ENCODE measurements at regions not wholly inside any gene's neighbourhood (a gene's known extent, or its start where the extent isn't known, plus 50 kb on each side); places are given as distances from the start of the nearest gene placed in this dataset.
"Not testable (repeated sequence)": the region's sequence is repeated elsewhere in the genome, so short reads cannot be mapped to it uniquely, and the experiment has no call there.

DNA sequence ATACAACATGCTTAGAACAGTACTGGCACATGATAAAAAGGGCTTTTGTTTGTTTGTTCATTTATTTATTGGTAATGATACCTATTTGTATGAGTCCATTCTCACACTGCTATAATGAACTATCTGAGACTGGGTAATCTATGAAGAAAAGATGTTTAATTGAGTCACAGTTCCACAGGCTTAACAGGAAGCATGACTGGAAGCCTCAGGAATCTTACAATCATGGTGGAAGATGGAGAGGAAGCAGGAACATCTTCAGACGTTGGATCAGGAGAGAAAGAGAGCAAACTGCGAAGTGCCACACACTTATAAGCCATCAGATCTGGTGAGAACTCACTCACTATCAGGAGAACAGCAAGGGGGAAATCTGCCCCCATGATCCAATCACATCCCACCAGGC, 847.7 kb downstream of the CDH18 start:
- Histone ChIP-seq H3K9me2 (replicated peaks; ENCODE audit: control insufficient read depth, low read length) (no peaks in the 10 kb centered on the region), H3K4me2 (ENCODE audit: low read length) (no peak overlapping the region), H3K4me1 (ENCODE audit: control insufficient read depth, low read length) (no peaks in the 10 kb centered on the region), H3K79me2 (ENCODE audit: control insufficient read depth, low read length) (no peaks in the 10 kb centered on the region), H3K9me3 (ENCODE audit: control insufficient read depth, insufficient read depth, low read length) (no peaks in the 10 kb centered on the region), H3K36me3 (ENCODE audit: control insufficient read depth, low read length) (no peaks in the 10 kb centered on the region), H4K20me1 (ENCODE audit: control insufficient read depth, insufficient read depth, low read depth, low read length) (no peaks in the 10 kb centered on the region), H3K4me3 (ENCODE audit: low read length) (no peak overlapping the region), H3K27ac (ENCODE audit: low read depth, low read length) (no peak overlapping the region), H3F3A (ENCODE audit: control insufficient read depth, insufficient read depth) (no peaks in the 10 kb centered on the region), H3K27me3 (ENCODE audit: control insufficient read depth, low read length) (no peaks in the 10 kb centered on the region)
- TF ChIP-seq CTCF (IDR thresholded peaks at IDR 0.05; ENCODE audit: low read depth, low read length, poor library complexity, severe bottlenecking), result no peak
- no peak for TF ChIP-seq EZH2phosphoT487 (IDR thresholded peaks at IDR 0.05; ENCODE audit: borderline replicate concordance, low read length)

- H4K20me1 ChIP-seq (ENCODE audit: control insufficient read depth, insufficient read depth, low read depth, low read length); H3K9me2 ChIP-seq (replicated peaks; ENCODE audit: control insufficient read depth, low read length); H3K4me2 ChIP-seq (ENCODE audit: low read length); H3K79me2 ChIP-seq (ENCODE audit: control insufficient read depth, low read length); H3K4me1 ChIP-seq (ENCODE audit: control insufficient read depth, low read length); H3K36me3 ChIP-seq (ENCODE audit: control insufficient read depth, low read length); H3K27me3 ChIP-seq (ENCODE audit: control insufficient read depth, low read length); H3K27ac ChIP-seq (ENCODE audit: low read depth, low read length); H3K4me3 ChIP-seq (ENCODE audit: low read length); H3K9me3 ChIP-seq (ENCODE audit: control insufficient read depth, insufficient read depth, low read length); H3F3A ChIP-seq (ENCODE audit: control insufficient read depth, insufficient read depth): not testable (repeated sequence)
Measured at GRCh38 chr5:19141937-19142524, 846.0 kb downstream of the CDH18 start.

- H3F3A ChIP-seq (ENCODE audit: control insufficient read depth, insufficient read depth); H3K27me3 ChIP-seq (ENCODE audit: control insufficient read depth, low read length); H3K27ac ChIP-seq (ENCODE audit: low read depth, low read length); H4K20me1 ChIP-seq (ENCODE audit: control insufficient read depth, insufficient read depth, low read depth, low read length); H3K9me3 ChIP-seq (ENCODE audit: control insufficient read depth, insufficient read depth, low read length); H3K36me3 ChIP-seq (ENCODE audit: control insufficient read depth, low read length); H3K9me2 ChIP-seq (replicated peaks; ENCODE audit: control insufficient read depth, low read length); H3K4me2 ChIP-seq (ENCODE audit: low read length); H3K4me3 ChIP-seq (ENCODE audit: low read length); H3K79me2 ChIP-seq (ENCODE audit: control insufficient read depth, low read length); H3K4me1 ChIP-seq (ENCODE audit: control insufficient read depth, low read length): not testable (repeated sequence)
Measured at GRCh38 chr5:19142713-19143414, 845.1 kb downstream of the CDH18 start.

DNA sequence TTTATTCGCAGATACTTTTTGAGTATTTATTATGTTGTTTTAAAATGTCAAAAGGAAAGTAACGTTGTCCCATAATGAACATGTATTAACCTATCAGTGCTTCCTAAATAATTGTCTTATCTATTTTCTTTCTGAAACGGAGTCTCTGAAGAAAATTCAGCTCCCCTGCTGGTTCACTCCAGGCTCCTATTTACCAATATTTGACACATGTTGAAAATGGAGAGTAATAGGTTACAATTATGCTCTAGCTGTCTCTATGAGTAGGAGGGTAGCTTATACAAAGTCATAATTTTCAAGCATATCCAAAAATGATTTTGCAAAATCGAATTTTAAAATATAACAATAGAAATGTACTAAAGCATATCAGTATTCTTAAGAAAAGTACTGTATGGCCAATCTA, 844.1 kb downstream of the CDH18 start:
- no peak for TF ChIP-seq CTCF (IDR thresholded peaks at IDR 0.05; ENCODE audit: low read depth, low read length, poor library complexity, severe bottlenecking)
- no peak for TF ChIP-seq EZH2phosphoT487 (IDR thresholded peaks at IDR 0.05; ENCODE audit: borderline replicate concordance, low read length)
- Histone ChIP-seq H3K4me3 (ENCODE audit: low read length) (no peak overlapping the region), H3K36me3 (ENCODE audit: control insufficient read depth, low read length) (no peaks in the 10 kb centered on the region), H3K79me2 (ENCODE audit: control insufficient read depth, low read length) (no peaks in the 10 kb centered on the region), H3K4me2 (ENCODE audit: low read length) (no peak overlapping the region), H3K9me2 (replicated peaks; ENCODE audit: control insufficient read depth, low read length) (no peaks in the 10 kb centered on the region), H3K4me1 (ENCODE audit: control insufficient read depth, low read length) (no peaks in the 10 kb centered on the region), H4K20me1 (ENCODE audit: control insufficient read depth, insufficient read depth, low read depth, low read length) (no peaks in the 10 kb centered on the region), H3K27me3 (ENCODE audit: control insufficient read depth, low read length) (no peaks in the 10 kb centered on the region), H3K27ac (ENCODE audit: low read depth, low read length) (no peak overlapping the region), H3F3A (ENCODE audit: control insufficient read depth, insufficient read depth) (no peaks in the 10 kb centered on the region), H3K9me3 (ENCODE audit: control insufficient read depth, insufficient read depth, low read length) (no peaks in the 10 kb centered on the region)
